ENCODE measurements at regions not wholly inside any gene's neighbourhood (a gene's known extent, or its start where the extent isn't known, plus 50 kb on each side); places are given as distances from the start of the nearest gene placed in this dataset.

- Mint-ChIP-seq H3K27ac (no peak overlapping the region), H3K36me3 (ENCODE audit: insufficient read depth) (no peaks in the 10 kb centered on the region), H3K27me3 (peaks cover 33% of the 10 kb centered on the region), H3K9me3 (ENCODE audit: low read depth) (no peaks in the 10 kb centered on the region), H3K4me3 (ENCODE audit: low read depth) (no peak overlapping the region), H3K4me1 (ENCODE audit: low read depth) (no peaks in the 10 kb centered on the region)
- DNase-seq (ENCODE audit: low spot score, unreplicated experiment) = no peak
- TF ChIP-seq, protein P1, sequence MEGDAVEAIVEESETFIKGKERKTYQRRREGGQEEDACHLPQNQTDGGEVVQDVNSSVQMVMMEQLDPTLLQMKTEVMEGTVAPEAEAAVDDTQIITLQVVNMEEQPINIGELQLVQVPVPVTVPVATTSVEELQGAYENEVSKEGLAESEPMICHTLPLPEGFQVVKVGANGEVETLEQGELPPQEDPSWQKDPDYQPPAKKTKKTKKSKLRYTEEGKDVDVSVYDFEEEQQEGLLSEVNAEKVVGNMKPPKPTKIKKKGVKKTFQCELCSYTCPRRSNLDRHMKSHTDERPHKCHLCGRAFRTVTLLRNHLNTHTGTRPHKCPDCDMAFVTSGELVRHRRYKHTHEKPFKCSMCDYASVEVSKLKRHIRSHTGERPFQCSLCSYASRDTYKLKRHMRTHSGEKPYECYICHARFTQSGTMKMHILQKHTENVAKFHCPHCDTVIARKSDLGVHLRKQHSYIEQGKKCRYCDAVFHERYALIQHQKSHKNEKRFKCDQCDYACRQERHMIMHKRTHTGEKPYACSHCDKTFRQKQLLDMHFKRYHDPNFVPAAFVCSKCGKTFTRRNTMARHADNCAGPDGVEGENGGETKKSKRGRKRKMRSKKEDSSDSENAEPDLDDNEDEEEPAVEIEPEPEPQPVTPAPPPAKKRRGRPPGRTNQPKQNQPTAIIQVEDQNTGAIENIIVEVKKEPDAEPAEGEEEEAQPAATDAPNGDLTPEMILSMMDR (IDR thresholded peaks at IDR 0.05; ENCODE audit: unreplicated experiment) = no peak
Measured at GRCh38 chr1:37240897-37241296, 206.6 kb upstream of the GRIK3 start.

DNA sequence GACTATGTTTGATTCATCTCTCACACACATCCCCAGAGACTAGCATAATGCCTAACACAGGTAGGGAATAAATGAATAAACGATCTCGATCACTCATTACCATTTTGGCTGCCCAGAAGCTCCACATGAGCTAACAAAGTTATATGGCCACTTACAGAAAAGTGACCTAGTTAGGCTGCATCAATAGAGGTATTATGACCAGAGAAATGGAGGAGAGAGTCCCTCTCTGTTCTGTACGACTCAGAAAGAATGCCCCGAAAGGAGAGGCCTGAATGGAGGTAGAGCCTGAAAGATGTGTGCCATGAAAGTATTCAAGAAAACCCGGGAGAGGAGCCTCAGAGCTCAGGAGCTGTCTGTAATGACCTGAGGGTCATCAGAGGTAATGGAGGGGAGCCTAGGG, 208.2 kb upstream of the GRIK3 start:
- H3K4me1 Mint-ChIP-seq (ENCODE audit: low read depth) = no peaks in the 10 kb centered on the region
- no peak overlapping the region for H3K27ac Mint-ChIP-seq
- H3K27me3 Mint-ChIP-seq = peaks cover 23% of the 10 kb centered on the region
- no peaks in the 10 kb centered on the region for H3K9me3 Mint-ChIP-seq (ENCODE audit: low read depth)
- TF ChIP-seq, protein P1 (IDR thresholded peaks at IDR 0.05; ENCODE audit: unreplicated experiment) = no peak
- no peaks in the 10 kb centered on the region for H3K36me3 Mint-ChIP-seq (ENCODE audit: insufficient read depth)
- DNase-seq (ENCODE audit: low spot score, unreplicated experiment) = no peak
- H3K4me3 Mint-ChIP-seq (ENCODE audit: low read depth) = no peak overlapping the region

DNA sequence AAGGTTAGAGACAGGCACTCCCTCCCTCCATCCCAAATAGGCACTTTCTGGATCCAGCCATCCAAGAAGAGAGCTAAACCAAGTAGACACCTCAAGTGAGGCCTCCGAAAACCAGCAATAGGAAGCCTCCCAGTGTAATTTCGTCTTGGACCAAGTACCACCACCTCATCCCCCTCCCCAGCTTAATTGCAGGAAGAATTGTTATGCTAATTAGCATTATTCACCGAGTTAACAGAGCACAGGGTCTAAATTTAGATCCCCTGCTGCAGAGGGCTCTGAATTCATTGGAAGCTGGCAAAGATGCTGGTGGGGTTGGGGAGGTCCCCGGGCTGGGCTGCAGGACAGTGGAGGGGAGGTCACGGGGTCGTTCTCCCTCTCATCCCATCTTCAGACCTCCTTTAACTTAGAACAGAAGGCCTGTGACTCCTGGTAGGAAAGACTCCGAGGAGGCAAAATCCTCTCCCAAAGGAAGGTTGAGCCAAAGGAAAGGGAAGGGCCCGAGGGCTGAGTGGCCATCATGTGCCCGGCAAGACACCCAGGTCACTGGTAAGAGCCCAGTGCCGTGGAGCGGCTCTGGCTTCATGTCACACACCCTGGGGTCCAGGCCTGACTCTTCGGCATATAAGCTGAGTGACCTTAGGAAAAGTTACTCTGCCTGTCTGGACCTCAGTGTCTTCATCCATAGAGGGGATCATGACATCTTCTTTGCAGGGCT, 209.2 kb upstream of the GRIK3 start:
- no peak overlapping the region for H3K4me3 Mint-ChIP-seq (ENCODE audit: low read depth)
- no peak overlapping the region for H3K27ac Mint-ChIP-seq
- peaks cover 26% of the 10 kb centered on the region for H3K27me3 Mint-ChIP-seq
- DNase-seq (ENCODE audit: low spot score, unreplicated experiment) = no peak
- TF ChIP-seq, protein P1 (IDR thresholded peaks at IDR 0.05; ENCODE audit: unreplicated experiment) = no peak
- H3K9me3 Mint-ChIP-seq (ENCODE audit: low read depth) = no peaks in the 10 kb centered on the region
- H3K36me3 Mint-ChIP-seq (ENCODE audit: insufficient read depth) = no peaks in the 10 kb centered on the region
- H3K4me1 Mint-ChIP-seq (ENCODE audit: low read depth) = no peaks in the 10 kb centered on the region

GRCh38 chr1:37244083-37244480, 209.8 kb upstream of the GRIK3 start:
- no peak overlapping the region for H3K27ac Mint-ChIP-seq
- no peak for DNase-seq (ENCODE audit: low spot score, unreplicated experiment)
- no peaks in the 10 kb centered on the region for H3K36me3 Mint-ChIP-seq (ENCODE audit: insufficient read depth)
- H3K4me1 Mint-ChIP-seq (ENCODE audit: low read depth) = no peaks in the 10 kb centered on the region
- no peak overlapping the region for H3K4me3 Mint-ChIP-seq (ENCODE audit: low read depth)
- H3K9me3 Mint-ChIP-seq (ENCODE audit: low read depth) = no peaks in the 10 kb centered on the region
- peaks cover 24% of the 10 kb centered on the region for H3K27me3 Mint-ChIP-seq
- TF ChIP-seq, protein P1 (IDR thresholded peaks at IDR 0.05; ENCODE audit: unreplicated experiment) = no peak

- Mint-ChIP-seq H3K36me3 (ENCODE audit: insufficient read depth) (no peaks in the 10 kb centered on the region), H3K27ac (no peak overlapping the region), H3K4me3 (ENCODE audit: low read depth) (no peak overlapping the region), H3K27me3 (peaks cover 24% of the 10 kb centered on the region), H3K9me3 (ENCODE audit: low read depth) (no peaks in the 10 kb centered on the region), H3K4me1 (ENCODE audit: low read depth) (no peaks in the 10 kb centered on the region)
- TF ChIP-seq, protein P1 (IDR thresholded peaks at IDR 0.05; ENCODE audit: unreplicated experiment) = no peak
- DNase-seq (ENCODE audit: low spot score, unreplicated experiment) = no peak
Measured at GRCh38 chr1:37244815-37245214, 210.5 kb upstream of the GRIK3 start.
